AG04450 (cell line): ENCODE measurements at regions not wholly inside any gene's neighbourhood (a gene's known extent, or its start where the extent isn't known, plus 50 kb on each side); places are given as distances from the start of the nearest gene placed in this dataset.
"Not testable (repeated sequence)": the region's sequence is repeated elsewhere in the genome, so short reads cannot be mapped to it uniquely, and the experiment has no call there.

ENCODE experiments used
- CTCF ChIA-PET: fragments of 300-600, 350-600 bp; formaldehyde crosslinking; extraction: SDS; loops from one replicate; lab custom pipeline; 2022; ENCODE audit warnings: antibody characterized with exemption, inconsistent platforms; lab: Charles Lee
- POLR2A ChIA-PET: fragments of 350-600 bp; formaldehyde crosslinking; extraction: SDS; loops from one replicate; lab custom pipeline; 2021; ENCODE audit warnings: antibody characterized with exemption, inconsistent platforms; lab: Yijun Ruan, JAX
- DNase-seq: peaks from one replicate; pipeline ENCODE4 v3.0.0-alpha.2; 2011; ENCODE audit warnings: low read depth, low spot score
- H3K27ac ChIP-seq: one replicate; pipeline ENCODE4 v1.5.1; 2012; ENCODE audit warnings: low read depth, low read length, control low read depth
- H3K27me3 ChIP-seq: one replicate; pipeline ENCODE4 v1.6.0; 2012; ENCODE audit warnings: low read length; ENCODE audit not compliant: control insufficient read depth, insufficient read depth
- H3K4me3 ChIP-seq: 2 replicates; pipeline ENCODE4 v1.5.1; 2011; ENCODE audit warnings: mild to moderate bottlenecking, low read depth, low read length, control low read depth
- H3K9me3 ChIP-seq: 2 replicates; pipeline ENCODE4 v1.5.1; 2012; ENCODE audit warnings: low read length; ENCODE audit not compliant: control insufficient read depth, insufficient read depth
- CTCF ChIP-seq: IDR thresholded peaks from 2 replicates; pipeline ENCODE4 v1.5.1; 2011; ENCODE audit warnings: low read depth, low read length, control low read depth, inconsistent platforms

DNA sequence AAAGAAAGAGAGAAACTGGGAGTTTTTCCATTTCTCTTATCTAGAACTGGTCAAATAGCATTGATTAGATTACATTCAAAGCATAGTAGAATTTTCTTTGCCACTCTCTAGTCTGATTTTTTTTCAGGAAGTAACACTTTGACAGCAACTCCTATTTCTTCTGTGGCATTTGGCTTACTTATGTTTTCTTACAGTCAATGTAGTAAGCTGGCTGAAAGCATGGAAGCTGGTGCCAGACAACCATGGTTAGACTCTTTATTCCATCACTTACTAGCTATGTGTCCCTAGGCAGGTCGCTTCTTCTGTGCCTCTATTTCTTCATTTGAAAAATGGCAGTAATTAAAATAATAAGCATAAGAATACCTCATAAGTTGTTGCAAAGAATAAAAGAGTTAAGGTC, 54.2 kb upstream of the OPRM1 start:
- Histone ChIP-seq H3K27ac (no peak overlapping the region), H3K9me3 (no peaks in the 10 kb centered on the region), H3K27me3 (no peaks in the 10 kb centered on the region), H3K4me3 (no peak overlapping the region)
- POLR2A ChIA-PET, result no interaction called here
- CTCF ChIA-PET, result no interaction called here
- DNase-seq, result no peak
- no peak for TF ChIP-seq CTCF

DNA sequence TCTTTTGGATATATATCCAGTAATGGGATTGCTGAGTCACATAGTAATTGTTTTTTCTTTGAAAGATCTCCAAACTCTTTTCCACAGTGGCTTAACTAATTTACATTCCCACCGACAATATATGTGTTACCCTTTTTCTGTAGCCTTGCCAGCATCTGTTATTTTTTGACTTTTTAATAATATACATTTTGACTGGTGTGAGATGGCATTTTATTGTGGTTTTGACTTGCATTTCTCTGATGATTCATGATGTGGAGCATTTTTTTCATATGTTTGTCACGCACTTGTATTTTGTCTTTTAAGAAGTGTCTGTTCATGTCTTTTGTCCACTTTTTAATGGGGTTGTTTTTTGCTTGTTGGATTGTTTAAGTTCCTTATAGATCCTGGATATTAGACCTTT, 58.9 kb upstream of the OPRM1 start:
- CTCF ChIA-PET, result no interaction called here
- no peak overlapping the region for H3K27ac ChIP-seq
- no peak for DNase-seq
- peaks cover 7% of the 10 kb centered on the region for H3K9me3 ChIP-seq
- TF ChIP-seq CTCF, result no peak
- H3K27me3 ChIP-seq, result no peaks in the 10 kb centered on the region
- POLR2A ChIA-PET, result no interaction called here
- H3K4me3 ChIP-seq, result no peak overlapping the region

GRCh38 chr6:153978911-153979548, 60.0 kb upstream of the OPRM1 start:
- POLR2A ChIA-PET, H3K4me3 ChIP-seq, CTCF ChIA-PET, H3K27me3 ChIP-seq, H3K9me3 ChIP-seq, H3K27ac ChIP-seq, DNase-seq: not testable (repeated sequence)

- no peak overlapping the region for H3K27ac ChIP-seq
- DNase-seq, result no peak
- no peak overlapping the region for H3K4me3 ChIP-seq
- TF ChIP-seq CTCF, result no peak
- peaks cover 9% of the 10 kb centered on the region for H3K9me3 ChIP-seq
- ChIA-PET POLR2A (no interaction called here), CTCF (no interaction called here)
- H3K27me3 ChIP-seq, result no peaks in the 10 kb centered on the region
These were observed 61.9 kb upstream of the OPRM1 start for GRCh38 chr6:153976921-153977693.

- ChIA-PET CTCF (no interaction called here), POLR2A (no interaction called here)
- Histone ChIP-seq H3K9me3 (no peaks in the 10 kb centered on the region), H3K27me3 (no peaks in the 10 kb centered on the region), H3K4me3 (no peak overlapping the region), H3K27ac (no peak overlapping the region)
- TF ChIP-seq CTCF, result no peak
- DNase-seq, result no peak
These were observed 73.0 kb upstream of the OPRM1 start for GRCh38 chr6:153966001-153966400.
